Fibroblast of lung (primary cell): ENCODE measurements at regions not wholly inside any gene's neighbourhood (a gene's known extent, or its start where the extent isn't known, plus 50 kb on each side); places are given as distances from the start of the nearest gene placed in this dataset.

Experiments used
- DNase-seq, 2 donors: peaks; one replicate each; pipeline versions ENCODE4 v3.0.0 to v3.0.0-alpha.2; 2010; ENCODE audit warnings: low read depth in 2 of 2
- H2AFZ ChIP-seq: 2 replicates; pipeline ENCODE4 v1.5.1; 2012; ENCODE audit warnings: low read length, control low read depth, inconsistent platforms
- H3K27ac ChIP-seq: 2 replicates; pipeline ENCODE4 v1.5.1; 2011; ENCODE audit warnings: low read length, control low read depth; ENCODE audit not compliant: insufficient read depth
- H3K27me3 ChIP-seq: 2 replicates; pipeline ENCODE4 v1.5.1; 2011; ENCODE audit warnings: mild to moderate bottlenecking, low read length; ENCODE audit not compliant: control insufficient read depth, insufficient read depth
- H3K36me3 ChIP-seq: 2 replicates; pipeline ENCODE4 v1.5.1; 2011; ENCODE audit warnings: low read length; ENCODE audit not compliant: control insufficient read depth, insufficient read depth
- H3K4me1 ChIP-seq: 2 replicates; pipeline ENCODE4 v1.5.1; 2011; ENCODE audit warnings: low read length; ENCODE audit not compliant: control insufficient read depth, insufficient read depth; ENCODE audit errors: extremely low read depth
- H3K4me2 ChIP-seq: 2 replicates; pipeline ENCODE4 v1.5.1; 2011; ENCODE audit warnings: low read length, control low read depth; ENCODE audit not compliant: insufficient read depth; ENCODE audit errors: extremely low read depth
- H3K4me3 ChIP-seq, 4 experiments: fragments of 200-600 bp in 1 of 4; sonication (generic) in 1 of 4; replicated peaks in 1 of 4; 2 replicates each; pipeline ENCODE4 v1.5.1; 2011 to 2016; ENCODE audit warnings: low read length in 4 of 4, low read depth in 3 of 4, mild to moderate bottlenecking in 3 of 4, control low read depth in 2 of 4, inconsistent platforms in 1 of 4, mixed read lengths in 1 of 4; ENCODE audit not compliant: insufficient read depth in 1 of 4; ENCODE audit errors: control extremely low read depth in 1 of 4
- H3K79me2 ChIP-seq: 2 replicates; pipeline ENCODE4 v1.5.1; 2012; ENCODE audit warnings: mild to moderate bottlenecking, low read length, inconsistent platforms; ENCODE audit not compliant: control insufficient read depth, insufficient read depth
- H3K9ac ChIP-seq: 2 replicates; pipeline ENCODE4 v1.5.1; 2011; ENCODE audit warnings: mild to moderate bottlenecking, low read length, control low read depth; ENCODE audit not compliant: insufficient read depth
- H3K9me3 ChIP-seq: 2 replicates; pipeline ENCODE4 v1.5.1; 2012; ENCODE audit warnings: low read depth, low read length; ENCODE audit not compliant: control insufficient read depth, insufficient read depth
- H4K20me1 ChIP-seq: 2 replicates; pipeline ENCODE4 v1.5.1; 2011; ENCODE audit warnings: low read length; ENCODE audit not compliant: control insufficient read depth, insufficient read depth; ENCODE audit errors: extremely low read depth
- CTCF ChIP-seq, 2 donors: IDR thresholded peaks in 1 of 2; conservative IDR thresholded peaks in 1 of 2; 1 replicate in 1 of 2; 2 replicates in 1 of 2; pipeline ENCODE4 v1.5.1; 2011 to 2012; ENCODE audit warnings: low read length in 2 of 2, control low read depth in 1 of 2, inconsistent platforms in 1 of 2, low read depth in 1 of 2, mild to moderate bottlenecking in 1 of 2
- EZH2 ChIP-seq: IDR thresholded peaks from 2 replicates; pipeline ENCODE4 v1.5.1; 2012; ENCODE audit warnings: low read length, control low read depth, mild to moderate bottlenecking; ENCODE audit errors: missing control alignments

DNA sequence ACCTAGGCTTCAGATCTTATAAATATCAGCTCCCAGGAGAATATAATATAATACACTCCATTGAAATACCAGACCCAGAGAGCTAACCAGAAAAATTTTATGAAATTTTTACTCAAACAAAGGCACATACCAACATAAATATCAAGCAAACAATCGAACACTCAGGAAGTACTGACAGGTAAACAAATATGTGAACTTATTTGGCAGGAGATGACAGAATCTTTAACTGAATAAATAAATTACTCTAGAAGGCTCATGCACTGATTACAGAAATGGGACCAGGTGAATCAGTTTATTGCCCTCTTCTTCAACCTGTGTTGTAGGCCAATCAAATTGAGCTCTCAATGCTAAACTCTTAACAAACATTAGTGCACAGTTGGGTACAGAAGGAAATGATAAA, 225.2 kb upstream of the PABPC4L start:
- H3K4me1 ChIP-seq: no peaks in the 10 kb centered on the region
- DNase-seq: no peak
- H3K36me3 ChIP-seq: no peaks in the 10 kb centered on the region
- no peak overlapping the region for H2AFZ ChIP-seq
- no peaks in the 10 kb centered on the region for H3K9me3 ChIP-seq
- H3K79me2 ChIP-seq: no peaks in the 10 kb centered on the region
- no peak overlapping the region for H3K4me2 ChIP-seq
- H3K27me3 ChIP-seq: no peaks in the 10 kb centered on the region
- no peak overlapping the region for H3K4me3 ChIP-seq
- TF ChIP-seq CTCF (conservative IDR thresholded peaks at IDR 0.05 in 1 of 2, IDR thresholded peaks at IDR 0.05 in 1 of 2; ENCODE audit: low read depth in 1 of 2, low read length in 2 of 2): no peak
- TF ChIP-seq EZH2: no peak
- H4K20me1 ChIP-seq: no peaks in the 10 kb centered on the region
- no peak overlapping the region for H3K9ac ChIP-seq
- no peak overlapping the region for H3K27ac ChIP-seq

- no peak overlapping the region for H3K4me3 ChIP-seq
- no peaks in the 10 kb centered on the region for H3K27me3 ChIP-seq
- no peak overlapping the region for H3K27ac ChIP-seq
- no peak for DNase-seq
- no peak overlapping the region for H2AFZ ChIP-seq
- no peaks in the 10 kb centered on the region for H4K20me1 ChIP-seq
- H3K4me2 ChIP-seq: no peak overlapping the region
- H3K9me3 ChIP-seq: no peaks in the 10 kb centered on the region
- no peaks in the 10 kb centered on the region for H3K79me2 ChIP-seq
- H3K4me1 ChIP-seq: no peaks in the 10 kb centered on the region
- no peaks in the 10 kb centered on the region for H3K36me3 ChIP-seq
- TF ChIP-seq CTCF (conservative IDR thresholded peaks at IDR 0.05 in 1 of 2, IDR thresholded peaks at IDR 0.05 in 1 of 2; ENCODE audit: low read depth in 1 of 2, low read length in 2 of 2): no peak
- TF ChIP-seq EZH2: no peak
- no peak overlapping the region for H3K9ac ChIP-seq
These were observed 224.2 kb upstream of the PABPC4L start for GRCh38 chr4:134425756-134426155.

- Histone ChIP-seq H3K27me3 (no peaks in the 10 kb centered on the region), H2AFZ (no peak overlapping the region), H3K27ac (no peak overlapping the region), H3K4me3 (no peak overlapping the region), H4K20me1 (no peaks in the 10 kb centered on the region), H3K9ac (no peak overlapping the region), H3K9me3 (no peaks in the 10 kb centered on the region), H3K36me3 (no peaks in the 10 kb centered on the region), H3K4me1 (no peaks in the 10 kb centered on the region), H3K4me2 (no peak overlapping the region), H3K79me2 (no peaks in the 10 kb centered on the region)
- TF ChIP-seq EZH2: no peak
- no peak for TF ChIP-seq CTCF (conservative IDR thresholded peaks at IDR 0.05 in 1 of 2, IDR thresholded peaks at IDR 0.05 in 1 of 2; ENCODE audit: low read depth in 1 of 2, low read length in 2 of 2)
- DNase-seq: no peak
These were observed 221.2 kb upstream of the PABPC4L start for GRCh38 chr4:134422776-134423175.
